PFSK-1 (cell line): ENCODE measurements at regions not wholly inside any gene's neighbourhood (a gene's known extent, or its start where the extent isn't known, plus 50 kb on each side); places are given as distances from the start of the nearest gene placed in this dataset.

Experiments used
- FOXP2 ChIP-seq: optimal IDR thresholded peaks from 2 replicates; pipeline ENCODE3; 2011; ENCODE audit warnings: borderline replicate concordance, control low read depth, inconsistent platforms; ENCODE audit not compliant: insufficient read depth; ENCODE audit errors: extremely low read length, extremely low read depth
- POLR2AphosphoS5 ChIP-seq: IDR thresholded peaks from 2 replicates; pipeline ENCODE4 v1.6.1; 2012; ENCODE audit warnings: low read depth, mild to moderate bottlenecking, control low read depth, low read length, moderate library complexity
- SIN3A ChIP-seq: IDR thresholded peaks from 2 replicates; pipeline ENCODE4 v1.6.1; 2012; ENCODE audit warnings: mild to moderate bottlenecking, low read length, moderate library complexity, borderline replicate concordance; ENCODE audit not compliant: insufficient read depth
- TAF1 ChIP-seq: IDR thresholded peaks from 2 replicates; pipeline ENCODE4 v1.6.1; 2012; ENCODE audit warnings: low read length, control low read depth, borderline replicate concordance; ENCODE audit not compliant: insufficient read depth
- TF ChIP-seq, protein P1 (sequence below), 2 experiments: IDR thresholded peaks; 2 replicates each; pipeline versions ENCODE4 v1.6.1 to v1.8.0; 2011 to 2012; ENCODE audit warnings: low read depth in 2 of 2, low read length in 2 of 2, control low read depth in 1 of 2, inconsistent platforms in 1 of 2, mild to moderate bottlenecking in 1 of 2, moderate library complexity in 1 of 2; ENCODE audit not compliant: insufficient read depth in 1 of 2

DNA sequence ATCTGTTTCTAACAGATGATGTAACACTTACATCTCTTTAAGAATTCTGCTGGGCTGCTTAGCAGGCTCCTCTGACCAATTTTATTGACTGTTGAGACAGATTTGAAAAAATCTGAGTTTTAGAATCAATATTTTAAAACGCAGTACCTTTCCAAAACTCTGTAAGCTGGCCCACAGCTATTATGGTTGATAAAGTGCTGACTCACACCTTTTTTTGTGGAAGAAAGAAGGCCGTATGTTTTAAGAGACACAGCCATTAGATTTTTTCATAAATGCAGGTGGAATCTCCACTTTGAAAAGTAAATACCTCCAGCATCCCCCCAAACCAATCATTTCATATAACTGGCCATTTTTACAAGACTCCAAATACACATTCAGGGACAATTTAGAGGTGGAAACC lies 82.2 kb downstream of the TBXT start:
- TF ChIP-seq SIN3A = no peak
- TF ChIP-seq POLR2AphosphoS5 = no peak
- TF ChIP-seq, protein P1, sequence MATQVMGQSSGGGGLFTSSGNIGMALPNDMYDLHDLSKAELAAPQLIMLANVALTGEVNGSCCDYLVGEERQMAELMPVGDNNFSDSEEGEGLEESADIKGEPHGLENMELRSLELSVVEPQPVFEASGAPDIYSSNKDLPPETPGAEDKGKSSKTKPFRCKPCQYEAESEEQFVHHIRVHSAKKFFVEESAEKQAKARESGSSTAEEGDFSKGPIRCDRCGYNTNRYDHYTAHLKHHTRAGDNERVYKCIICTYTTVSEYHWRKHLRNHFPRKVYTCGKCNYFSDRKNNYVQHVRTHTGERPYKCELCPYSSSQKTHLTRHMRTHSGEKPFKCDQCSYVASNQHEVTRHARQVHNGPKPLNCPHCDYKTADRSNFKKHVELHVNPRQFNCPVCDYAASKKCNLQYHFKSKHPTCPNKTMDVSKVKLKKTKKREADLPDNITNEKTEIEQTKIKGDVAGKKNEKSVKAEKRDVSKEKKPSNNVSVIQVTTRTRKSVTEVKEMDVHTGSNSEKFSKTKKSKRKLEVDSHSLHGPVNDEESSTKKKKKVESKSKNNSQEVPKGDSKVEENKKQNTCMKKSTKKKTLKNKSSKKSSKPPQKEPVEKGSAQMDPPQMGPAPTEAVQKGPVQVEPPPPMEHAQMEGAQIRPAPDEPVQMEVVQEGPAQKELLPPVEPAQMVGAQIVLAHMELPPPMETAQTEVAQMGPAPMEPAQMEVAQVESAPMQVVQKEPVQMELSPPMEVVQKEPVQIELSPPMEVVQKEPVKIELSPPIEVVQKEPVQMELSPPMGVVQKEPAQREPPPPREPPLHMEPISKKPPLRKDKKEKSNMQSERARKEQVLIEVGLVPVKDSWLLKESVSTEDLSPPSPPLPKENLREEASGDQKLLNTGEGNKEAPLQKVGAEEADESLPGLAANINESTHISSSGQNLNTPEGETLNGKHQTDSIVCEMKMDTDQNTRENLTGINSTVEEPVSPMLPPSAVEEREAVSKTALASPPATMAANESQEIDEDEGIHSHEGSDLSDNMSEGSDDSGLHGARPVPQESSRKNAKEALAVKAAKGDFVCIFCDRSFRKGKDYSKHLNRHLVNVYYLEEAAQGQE (IDR thresholded peaks at IDR 0.05; ENCODE audit: insufficient read depth in 1 of 2, low read depth in 2 of 2, low read length in 2 of 2) = no peak
- no peak for TF ChIP-seq TAF1
- TF ChIP-seq FOXP2 = no peak

DNA sequence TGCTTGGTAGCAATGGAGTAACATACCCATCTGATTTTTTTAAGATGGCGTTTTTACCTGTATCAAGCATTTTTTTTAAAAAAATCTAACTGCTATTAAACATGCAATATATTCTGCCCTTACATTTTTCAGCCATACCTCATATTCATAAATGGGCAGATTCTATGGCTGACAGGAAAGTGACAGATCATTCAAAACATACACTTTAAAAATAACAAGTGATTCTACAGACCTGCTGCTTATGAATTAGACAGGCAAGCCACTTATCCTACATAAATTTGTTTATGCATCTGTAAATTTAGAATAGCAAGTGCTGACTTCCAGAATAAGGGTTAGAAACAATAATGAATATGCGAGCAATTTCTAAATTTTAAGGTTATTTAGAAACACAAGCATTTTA lies 82.7 kb downstream of the TBXT start:
- TF ChIP-seq TAF1 = no peak
- no peak for TF ChIP-seq POLR2AphosphoS5
- no peak for TF ChIP-seq FOXP2
- TF ChIP-seq, protein P1 (IDR thresholded peaks at IDR 0.05; ENCODE audit: insufficient read depth in 1 of 2, low read depth in 2 of 2, low read length in 2 of 2) = no peak
- no peak for TF ChIP-seq SIN3A

DNA sequence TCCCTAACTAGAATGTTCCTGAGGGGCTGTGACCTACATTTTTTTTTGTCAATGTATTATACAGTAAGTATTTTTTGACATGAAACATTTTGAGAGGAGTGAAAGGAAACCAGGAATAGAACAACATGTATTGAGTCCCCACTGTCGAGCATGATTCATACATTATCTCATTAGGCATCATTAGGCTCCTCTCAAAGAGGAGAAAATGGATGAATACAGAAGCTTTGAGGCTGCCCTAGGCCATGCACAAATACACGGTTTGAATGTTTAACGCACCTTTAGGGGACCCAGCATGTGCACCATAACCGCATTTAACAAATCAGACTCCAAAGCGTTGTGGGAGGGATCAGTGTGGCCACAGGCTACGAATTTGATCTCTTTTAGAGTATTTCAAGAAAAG lies 87.8 kb downstream of the TBXT start:
- TF ChIP-seq, protein P1 (IDR thresholded peaks at IDR 0.05; ENCODE audit: insufficient read depth in 1 of 2, low read depth in 2 of 2, low read length in 2 of 2) = no peak
- no peak for TF ChIP-seq SIN3A
- no peak for TF ChIP-seq TAF1
- no peak for TF ChIP-seq FOXP2
- TF ChIP-seq POLR2AphosphoS5 = no peak

DNA sequence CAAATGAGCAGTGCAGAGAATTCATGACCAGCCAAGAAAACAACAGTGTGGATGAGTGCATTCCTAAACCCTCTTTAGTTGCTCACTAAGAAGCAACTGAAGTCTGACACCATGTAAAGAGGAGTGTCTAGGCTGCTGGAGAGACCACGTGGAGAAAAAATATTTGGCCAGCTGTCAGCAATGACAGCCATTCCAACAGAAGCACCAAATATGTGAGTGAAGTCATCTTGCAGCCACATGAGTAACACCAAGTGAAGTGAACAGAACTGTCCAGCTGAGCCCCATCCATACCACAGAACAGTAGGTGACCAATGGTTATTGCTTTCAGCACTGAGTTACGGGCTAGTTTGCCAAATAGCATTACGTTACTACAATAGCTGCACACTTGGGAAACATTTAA lies 89.4 kb downstream of the TBXT start:
- TF ChIP-seq SIN3A = peak; percentile 75; the same call in 1 of the 2 replicates
- no peak for TF ChIP-seq POLR2AphosphoS5
- TF ChIP-seq, protein P1 (IDR thresholded peaks at IDR 0.05; ENCODE audit: insufficient read depth in 1 of 2, low read depth in 2 of 2, low read length in 2 of 2) = peak in 1 of 2 experiments; percentile 63; a peak in 2 of 4 replicates
- no peak for TF ChIP-seq TAF1

DNA sequence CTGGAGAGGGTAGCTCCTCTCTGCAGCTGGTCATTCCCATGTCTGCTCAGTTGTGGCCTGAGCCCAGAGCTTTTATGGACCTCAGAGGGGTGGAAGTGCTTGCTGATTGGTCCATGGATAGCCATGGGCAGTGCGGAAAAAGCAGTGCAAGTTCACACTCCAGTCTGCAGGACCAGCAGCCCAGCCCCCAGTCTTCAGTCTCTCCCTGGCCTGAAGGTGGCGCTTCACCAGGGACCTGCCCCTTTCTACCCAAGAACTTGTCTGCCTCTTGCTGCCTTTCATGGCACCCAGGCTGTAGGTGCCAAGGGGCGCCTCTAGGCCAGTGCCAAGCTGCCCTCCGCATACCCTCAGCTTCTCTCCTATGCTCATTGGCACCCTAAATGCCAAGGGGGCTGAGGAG lies 91.0 kb downstream of the TBXT start:
- TF ChIP-seq TAF1 (no peak), SIN3A (no peak), FOXP2 (no peak), POLR2AphosphoS5 (no peak)
- TF ChIP-seq, protein P1 (IDR thresholded peaks at IDR 0.05; ENCODE audit: insufficient read depth in 1 of 2, low read depth in 2 of 2, low read length in 2 of 2) = no peak
